ENCODE measurements at regions not wholly inside any gene's neighbourhood (a gene's known extent, or its start where the extent isn't known, plus 50 kb on each side); places are given as distances from the start of the nearest gene placed in this dataset.

DNA sequence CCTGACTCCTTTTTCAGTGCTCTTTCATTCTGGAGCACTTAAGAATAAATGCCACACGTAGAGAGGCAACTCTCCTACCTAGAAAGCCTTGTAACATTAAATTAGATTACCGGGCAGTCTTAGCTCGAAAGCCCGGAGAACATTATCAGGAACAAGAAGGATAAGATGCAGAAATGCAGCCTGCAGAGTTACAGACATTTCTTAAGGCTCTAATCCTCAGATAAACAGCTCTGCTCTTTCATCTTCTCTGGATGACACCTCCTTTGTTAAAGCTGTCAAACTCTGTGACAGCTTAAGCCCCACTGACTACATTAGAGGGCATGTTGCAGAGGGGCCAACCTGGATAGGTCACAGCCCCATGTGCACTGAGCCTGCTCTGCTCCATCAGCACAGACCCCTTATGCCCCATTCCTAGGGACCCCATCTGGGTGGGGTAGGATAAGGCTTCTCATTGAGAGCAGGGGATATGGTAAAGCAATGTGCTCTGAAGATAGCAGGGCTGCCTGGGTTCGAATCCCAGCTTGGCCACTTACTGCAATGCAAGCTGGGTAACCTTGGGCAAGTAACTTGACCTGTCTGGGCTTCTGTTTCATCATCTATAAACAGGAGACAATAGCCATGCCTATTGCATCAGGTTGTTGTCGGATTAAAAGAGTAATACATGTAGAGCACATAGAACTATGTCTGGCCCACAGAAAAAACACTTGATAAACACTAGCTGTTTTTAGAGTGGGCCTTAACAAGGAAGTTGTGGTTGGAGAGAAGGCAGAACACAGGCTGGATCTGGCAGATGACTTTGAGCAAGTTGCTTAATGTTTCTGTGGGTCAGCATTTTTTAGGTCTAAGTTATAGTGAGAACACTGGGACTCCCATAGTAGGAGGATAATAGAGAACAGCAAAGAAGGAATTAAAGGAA is 111.4 kb downstream of the THNSL2 start:
- TF ChIP-seq, protein P1, sequence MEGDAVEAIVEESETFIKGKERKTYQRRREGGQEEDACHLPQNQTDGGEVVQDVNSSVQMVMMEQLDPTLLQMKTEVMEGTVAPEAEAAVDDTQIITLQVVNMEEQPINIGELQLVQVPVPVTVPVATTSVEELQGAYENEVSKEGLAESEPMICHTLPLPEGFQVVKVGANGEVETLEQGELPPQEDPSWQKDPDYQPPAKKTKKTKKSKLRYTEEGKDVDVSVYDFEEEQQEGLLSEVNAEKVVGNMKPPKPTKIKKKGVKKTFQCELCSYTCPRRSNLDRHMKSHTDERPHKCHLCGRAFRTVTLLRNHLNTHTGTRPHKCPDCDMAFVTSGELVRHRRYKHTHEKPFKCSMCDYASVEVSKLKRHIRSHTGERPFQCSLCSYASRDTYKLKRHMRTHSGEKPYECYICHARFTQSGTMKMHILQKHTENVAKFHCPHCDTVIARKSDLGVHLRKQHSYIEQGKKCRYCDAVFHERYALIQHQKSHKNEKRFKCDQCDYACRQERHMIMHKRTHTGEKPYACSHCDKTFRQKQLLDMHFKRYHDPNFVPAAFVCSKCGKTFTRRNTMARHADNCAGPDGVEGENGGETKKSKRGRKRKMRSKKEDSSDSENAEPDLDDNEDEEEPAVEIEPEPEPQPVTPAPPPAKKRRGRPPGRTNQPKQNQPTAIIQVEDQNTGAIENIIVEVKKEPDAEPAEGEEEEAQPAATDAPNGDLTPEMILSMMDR (IDR thresholded peaks at IDR 0.05; ENCODE audit: extremely low read depth, low read depth, low read length) = no peak
- Histone ChIP-seq H3K36me3 (ENCODE audit: insufficient read depth, low read length) (no peaks in the 10 kb centered on the region), H3K4me2 (ENCODE audit: insufficient read depth, low read length) (no peak overlapping the region), H3K9me3 (ENCODE audit: low read depth, low read length) (no peaks in the 10 kb centered on the region), H3K4me3 (ENCODE audit: insufficient read depth, low read length) (no peak overlapping the region), H4K20me1 (ENCODE audit: insufficient read depth, low read length) (no peaks in the 10 kb centered on the region), H3K4me1 (ENCODE audit: insufficient read depth, low read length) (no peaks in the 10 kb centered on the region), H3K27ac (ENCODE audit: low read depth, low read length) (no peak overlapping the region), H3K27me3 (ENCODE audit: insufficient read depth, low read length) (no peaks in the 10 kb centered on the region), H3K79me2 (ENCODE audit: insufficient read depth, low read length) (no peaks in the 10 kb centered on the region), H2AFZ (ENCODE audit: low read length) (no peak overlapping the region)
- no peak for DNase-seq (ENCODE audit: insufficient read length, low spot score, missing footprints)

DNA sequence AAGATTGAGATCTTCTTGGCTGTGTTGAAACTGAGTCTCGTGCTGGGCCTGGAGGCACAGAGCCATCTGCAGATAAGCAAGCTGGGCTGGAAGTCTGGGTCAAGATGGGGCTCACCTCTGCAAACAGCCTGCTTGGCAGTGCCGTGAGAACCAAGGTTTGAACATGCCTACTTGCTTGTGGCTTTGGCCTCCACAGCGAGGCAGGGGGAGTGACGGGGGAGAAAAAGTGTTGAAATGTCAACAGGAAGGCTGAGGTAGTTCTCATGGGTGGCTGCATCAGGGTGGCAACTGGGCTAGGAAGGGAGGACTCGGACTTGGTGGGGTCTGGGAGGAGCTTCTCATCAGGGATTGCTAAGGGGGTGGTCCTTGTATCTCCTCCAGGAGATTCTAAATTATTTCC is 99.7 kb downstream of the THNSL2 start:
- H3K79me2 ChIP-seq (ENCODE audit: insufficient read depth, low read length) = no peaks in the 10 kb centered on the region
- no peak overlapping the region for H3K4me2 ChIP-seq (ENCODE audit: insufficient read depth, low read length)
- H3K4me3 ChIP-seq (ENCODE audit: insufficient read depth, low read length) = no peak overlapping the region
- no peaks in the 10 kb centered on the region for H3K4me1 ChIP-seq (ENCODE audit: insufficient read depth, low read length)
- DNase-seq (ENCODE audit: insufficient read length, low spot score, missing footprints) = no peak
- H3K36me3 ChIP-seq (ENCODE audit: insufficient read depth, low read length) = no peaks in the 10 kb centered on the region
- TF ChIP-seq, protein P1 (IDR thresholded peaks at IDR 0.05; ENCODE audit: extremely low read depth, low read depth, low read length) = no peak
- no peak overlapping the region for H2AFZ ChIP-seq (ENCODE audit: low read length)
- no peaks in the 10 kb centered on the region for H3K27me3 ChIP-seq (ENCODE audit: insufficient read depth, low read length)
- H3K9me3 ChIP-seq (ENCODE audit: low read depth, low read length) = no peaks in the 10 kb centered on the region
- no peak overlapping the region for H3K27ac ChIP-seq (ENCODE audit: low read depth, low read length)
- H4K20me1 ChIP-seq (ENCODE audit: insufficient read depth, low read length) = no peaks in the 10 kb centered on the region

DNA sequence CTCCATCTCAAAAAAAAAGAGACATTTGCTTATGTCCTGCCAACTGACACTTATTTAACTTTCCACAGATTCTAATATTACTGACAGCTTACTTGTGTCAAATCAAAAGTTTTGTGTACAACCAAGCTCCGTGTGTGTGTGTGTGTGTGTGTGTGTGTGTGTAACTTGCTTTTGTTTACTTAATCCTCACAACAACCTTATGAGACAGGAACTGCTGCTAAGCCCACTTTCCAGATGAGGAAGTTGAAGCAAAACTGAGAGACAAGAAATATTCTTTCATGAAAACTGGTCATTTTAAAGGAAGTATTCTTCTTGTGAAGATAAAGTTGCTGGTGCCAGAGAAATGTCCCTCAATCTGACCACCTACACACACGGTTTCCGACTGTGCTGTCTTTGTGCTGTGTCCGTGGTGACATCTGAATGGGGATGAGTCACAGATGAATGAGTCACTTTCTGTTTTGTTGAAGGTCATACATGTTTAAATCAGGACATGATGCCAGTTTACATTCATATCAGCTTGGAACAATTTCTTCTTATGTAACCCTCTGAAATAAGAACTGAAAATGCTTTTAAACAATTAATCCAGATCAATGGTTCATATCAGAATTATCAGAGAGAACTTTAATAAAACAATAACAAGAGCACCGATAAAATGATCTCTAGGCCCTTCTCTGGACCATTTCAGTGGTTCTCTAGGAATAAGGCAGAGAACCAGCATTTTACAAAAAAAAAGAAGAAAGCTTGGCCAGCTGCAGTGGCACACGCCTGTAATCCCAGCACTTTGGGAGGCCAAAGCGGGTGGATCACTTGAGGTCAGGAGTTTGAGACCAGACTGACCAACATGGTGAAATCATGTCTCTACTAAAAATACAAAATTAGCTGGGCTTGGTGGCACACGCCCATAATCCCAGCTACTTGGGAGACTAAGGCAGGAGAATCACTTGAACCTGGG is 95.5 kb downstream of the THNSL2 start:
- H3K79me2 ChIP-seq (ENCODE audit: insufficient read depth, low read length) = no peaks in the 10 kb centered on the region
- no peak for DNase-seq (ENCODE audit: insufficient read length, low spot score, missing footprints)
- H3K36me3 ChIP-seq (ENCODE audit: insufficient read depth, low read length) = no peaks in the 10 kb centered on the region
- H4K20me1 ChIP-seq (ENCODE audit: insufficient read depth, low read length) = no peaks in the 10 kb centered on the region
- H3K27ac ChIP-seq (ENCODE audit: low read depth, low read length) = no peak overlapping the region
- no peak overlapping the region for H3K4me3 ChIP-seq (ENCODE audit: insufficient read depth, low read length)
- H3K4me1 ChIP-seq (ENCODE audit: insufficient read depth, low read length) = no peaks in the 10 kb centered on the region
- TF ChIP-seq, protein P1 (IDR thresholded peaks at IDR 0.05; ENCODE audit: extremely low read depth, low read depth, low read length) = no peak
- no peaks in the 10 kb centered on the region for H3K27me3 ChIP-seq (ENCODE audit: insufficient read depth, low read length)
- H3K9me3 ChIP-seq (ENCODE audit: low read depth, low read length) = no peaks in the 10 kb centered on the region
- no peak overlapping the region for H3K4me2 ChIP-seq (ENCODE audit: insufficient read depth, low read length)
- no peak overlapping the region for H2AFZ ChIP-seq (ENCODE audit: low read length)

DNA sequence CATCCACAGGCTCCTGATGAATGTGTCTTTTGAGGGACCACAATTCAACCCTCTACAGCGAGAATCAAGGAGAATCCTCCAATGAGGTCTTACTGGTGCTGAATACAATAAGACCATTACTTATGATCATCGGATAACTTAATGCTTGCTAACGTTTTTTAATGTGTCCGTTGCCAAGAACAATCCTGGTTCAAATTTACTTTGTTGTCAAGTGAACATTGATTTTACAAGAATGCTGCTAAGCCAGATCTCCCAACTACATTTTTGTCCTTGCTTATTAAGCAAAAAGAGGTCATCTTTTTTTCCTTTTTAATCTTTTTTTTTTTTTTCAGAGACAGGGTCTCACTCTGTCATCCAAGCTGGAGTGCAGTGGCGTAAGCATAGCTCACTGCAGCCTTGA is 93.7 kb downstream of the THNSL2 start:
- no peak for DNase-seq (ENCODE audit: insufficient read length, low spot score, missing footprints)
- H3K79me2 ChIP-seq (ENCODE audit: insufficient read depth, low read length) = no peaks in the 10 kb centered on the region
- no peaks in the 10 kb centered on the region for H3K27me3 ChIP-seq (ENCODE audit: insufficient read depth, low read length)
- TF ChIP-seq, protein P1 (IDR thresholded peaks at IDR 0.05; ENCODE audit: extremely low read depth, low read depth, low read length) = no peak
- H3K9me3 ChIP-seq (ENCODE audit: low read depth, low read length) = no peaks in the 10 kb centered on the region
- no peak overlapping the region for H3K27ac ChIP-seq (ENCODE audit: low read depth, low read length)
- no peaks in the 10 kb centered on the region for H4K20me1 ChIP-seq (ENCODE audit: insufficient read depth, low read length)
- H3K4me2 ChIP-seq (ENCODE audit: insufficient read depth, low read length) = no peak overlapping the region
- H3K36me3 ChIP-seq (ENCODE audit: insufficient read depth, low read length) = no peaks in the 10 kb centered on the region
- no peaks in the 10 kb centered on the region for H3K4me1 ChIP-seq (ENCODE audit: insufficient read depth, low read length)
- no peak overlapping the region for H2AFZ ChIP-seq (ENCODE audit: low read length)
- H3K4me3 ChIP-seq (ENCODE audit: insufficient read depth, low read length) = no peak overlapping the region

Measured in osteoblast (primary cell).